Keratinocyte (primary cell): ENCODE measurements at regions not wholly inside any gene's neighbourhood (a gene's known extent, or its start where the extent isn't known, plus 50 kb on each side); places are given as distances from the start of the nearest gene placed in this dataset.

Source experiments
- CTCF ChIP-seq, 3 experiments: IDR thresholded peaks in 1 of 3; conservative IDR thresholded peaks in 1 of 3; optimal IDR thresholded peaks in 1 of 3; 2 replicates in 2 of 3; 3 replicates in 1 of 3; pipeline versions ENCODE3 to v1.5.1; 2011; ENCODE audit warnings: low read length in 3 of 3, mild to moderate bottlenecking in 3 of 3, moderate library complexity in 2 of 3, control low read depth in 1 of 3, inconsistent platforms in 1 of 3; ENCODE audit not compliant: insufficient read depth in 2 of 3; ENCODE audit errors: extremely low read depth in 1 of 3
- EZH2 ChIP-seq: IDR thresholded peaks from one replicate; pipeline ENCODE4 v1.6.1; 2012; ENCODE audit warnings: inconsistent platforms, mild to moderate bottlenecking, low read length, moderate library complexity

- TF ChIP-seq CTCF (optimal IDR thresholded peaks at IDR 0.05 in 1 of 3, IDR thresholded peaks at IDR 0.05 in 1 of 3, conservative IDR thresholded peaks at IDR 0.05 in 1 of 3; ENCODE audit: extremely low read depth in 1 of 3, insufficient read depth in 2 of 3, low read length in 3 of 3) (no peak), EZH2 (no peak)
Measured at GRCh38 chr12:115273456-115273855, 589.5 kb upstream of the TBX3 start.
